GM18870 (cell line): ENCODE measurements at regions not wholly inside any gene's neighbourhood (a gene's known extent, or its start where the extent isn't known, plus 50 kb on each side); places are given as distances from the start of the nearest gene placed in this dataset.
"Not testable (repeated sequence)": the region's sequence is repeated elsewhere in the genome, so short reads cannot be mapped to it uniquely, and the experiment has no call there.

ENCODE experiments used
- ATAC-seq: cut with Tn5 transposase; IDR thresholded peaks from one replicate; pipeline ENCODE4 v1.9.1; 2021; ENCODE audit warnings: moderate library complexity; ENCODE audit not compliant: unreplicated experiment

GRCh38 chr6:86615299-86615698 is 322.0 kb upstream of the HTR1E start:
- no peak for ATAC-seq

- ATAC-seq: no peak
These were observed 327.6 kb upstream of the HTR1E start for GRCh38 chr6:86609549-86610388.

- not testable (repeated sequence) for ATAC-seq
These were observed 334.0 kb upstream of the HTR1E start for GRCh38 chr6:86603364-86603763.

GRCh38 chr6:86602093-86602492 is 335.2 kb upstream of the HTR1E start:
- ATAC-seq: not testable (repeated sequence)

- not testable (repeated sequence) for ATAC-seq
These were observed 338.4 kb upstream of the HTR1E start for GRCh38 chr6:86598969-86599368.

- no peak for ATAC-seq
These were observed 341.7 kb upstream of the HTR1E start for GRCh38 chr6:86595641-86596040.

GRCh38 chr6:86586195-86586594 is 351.1 kb upstream of the HTR1E start:
- no peak for ATAC-seq

GRCh38 chr6:86581833-86582232 is 355.5 kb upstream of the HTR1E start:
- no peak for ATAC-seq

- no peak for ATAC-seq
These were observed 374.1 kb upstream of the HTR1E start for GRCh38 chr6:86563197-86563596.

GRCh38 chr6:86558318-86558717 is 379.0 kb upstream of the HTR1E start:
- ATAC-seq: no peak

- ATAC-seq: no peak
These were observed 400.0 kb upstream of the HTR1E start for GRCh38 chr6:86537292-86537861.

- no peak for ATAC-seq
These were observed 401.2 kb upstream of the HTR1E start for GRCh38 chr6:86536121-86536520.

GRCh38 chr6:86535100-86535499 is 402.2 kb upstream of the HTR1E start:
- no peak for ATAC-seq

- no peak for ATAC-seq
These were observed 407.7 kb upstream of the HTR1E start for GRCh38 chr6:86529635-86530034.

GRCh38 chr6:86526238-86526637 is 411.1 kb upstream of the HTR1E start:
- ATAC-seq: no peak

- no peak for ATAC-seq
These were observed 421.2 kb upstream of the HTR1E start for GRCh38 chr6:86516087-86516486.

GRCh38 chr6:86511962-86512361 is 425.4 kb upstream of the HTR1E start:
- peak; percentile 37 for ATAC-seq

- no peak for ATAC-seq
These were observed 429.1 kb upstream of the HTR1E start for GRCh38 chr6:86508230-86508629.

- no peak for ATAC-seq
These were observed 434.8 kb upstream of the HTR1E start for GRCh38 chr6:86502497-86502896.

GRCh38 chr6:86500035-86500434 is 437.3 kb upstream of the HTR1E start:
- ATAC-seq: no peak

- not testable (repeated sequence) for ATAC-seq
These were observed 448.3 kb upstream of the HTR1E start for GRCh38 chr6:86489042-86489441.

GRCh38 chr6:86487660-86488221 is 449.6 kb upstream of the HTR1E start:
- no peak for ATAC-seq
